ENCODE measurements at regions not wholly inside any gene's neighbourhood (a gene's known extent, or its start where the extent isn't known, plus 50 kb on each side); places are given as distances from the start of the nearest gene placed in this dataset.

DNA sequence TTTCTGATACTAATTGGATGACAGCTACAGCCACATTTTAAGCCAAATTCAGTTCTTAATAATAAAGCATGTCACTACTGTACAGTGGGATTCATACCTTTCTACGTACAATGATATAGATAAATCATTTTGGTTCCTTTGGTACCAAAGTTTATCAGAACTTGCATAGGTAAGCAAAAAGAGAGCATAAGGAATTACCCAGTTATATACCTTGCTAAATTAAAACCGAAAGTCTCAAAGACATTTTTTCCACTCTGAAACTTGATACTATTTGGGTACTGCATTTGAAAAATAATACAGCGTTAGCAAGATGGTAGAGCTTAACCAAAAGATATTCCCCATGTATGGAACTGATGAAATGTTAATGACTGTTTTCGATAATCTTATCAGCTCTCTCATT, 400.9 kb upstream of the ADGRL3 start:
- no peak for TF ChIP-seq POLR2A (IDR thresholded peaks at IDR 0.05; ENCODE audit: insufficient read depth in 1 of 2, low read depth in 2 of 2, low read length in 2 of 2)
- TF ChIP-seq ZNF251 (CRISPR knock-in tag; IDR thresholded peaks at IDR 0.05), result no peak
- TF ChIP-seq ZSCAN21 (CRISPR knock-in tag; IDR thresholded peaks at IDR 0.05; ENCODE audit: borderline replicate concordance), result no peak
- no peak for TF ChIP-seq SIN3B (IDR thresholded peaks at IDR 0.05; ENCODE audit: low read length)
- no peak for TF ChIP-seq EP300 (IDR thresholded peaks at IDR 0.05; ENCODE audit: low read depth in 2 of 2, low read length in 2 of 2)
- TF ChIP-seq EP300 (CRISPR knock-in tag; IDR thresholded peaks at IDR 0.05; ENCODE audit: borderline replicate concordance), result no peak
- TF ChIP-seq, protein P1, sequence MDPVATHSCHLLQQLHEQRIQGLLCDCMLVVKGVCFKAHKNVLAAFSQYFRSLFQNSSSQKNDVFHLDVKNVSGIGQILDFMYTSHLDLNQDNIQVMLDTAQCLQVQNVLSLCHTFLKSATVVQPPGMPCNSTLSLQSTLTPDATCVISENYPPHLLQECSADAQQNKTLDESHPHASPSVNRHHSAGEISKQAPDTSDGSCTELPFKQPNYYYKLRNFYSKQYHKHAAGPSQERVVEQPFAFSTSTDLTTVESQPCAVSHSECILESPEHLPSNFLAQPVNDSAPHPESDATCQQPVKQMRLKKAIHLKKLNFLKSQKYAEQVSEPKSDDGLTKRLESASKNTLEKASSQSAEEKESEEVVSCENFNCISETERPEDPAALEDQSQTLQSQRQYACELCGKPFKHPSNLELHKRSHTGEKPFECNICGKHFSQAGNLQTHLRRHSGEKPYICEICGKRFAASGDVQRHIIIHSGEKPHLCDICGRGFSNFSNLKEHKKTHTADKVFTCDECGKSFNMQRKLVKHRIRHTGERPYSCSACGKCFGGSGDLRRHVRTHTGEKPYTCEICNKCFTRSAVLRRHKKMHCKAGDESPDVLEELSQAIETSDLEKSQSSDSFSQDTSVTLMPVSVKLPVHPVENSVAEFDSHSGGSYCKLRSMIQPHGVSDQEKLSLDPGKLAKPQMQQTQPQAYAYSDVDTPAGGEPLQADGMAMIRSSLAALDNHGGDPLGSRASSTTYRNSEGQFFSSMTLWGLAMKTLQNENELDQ (CRISPR knock-in tag; IDR thresholded peaks at IDR 0.05; ENCODE audit: borderline replicate concordance), result no peak
- TF ChIP-seq NFE2L1 (CRISPR knock-in tag; IDR thresholded peaks at IDR 0.05; ENCODE audit: borderline replicate concordance), result no peak
- TF ChIP-seq STAT5B (CRISPR knock-in tag; IDR thresholded peaks at IDR 0.05), result no peak
- TF ChIP-seq IRF2 (CRISPR knock-in tag; IDR thresholded peaks at IDR 0.05), result no peak
- TF ChIP-seq, protein P2, sequence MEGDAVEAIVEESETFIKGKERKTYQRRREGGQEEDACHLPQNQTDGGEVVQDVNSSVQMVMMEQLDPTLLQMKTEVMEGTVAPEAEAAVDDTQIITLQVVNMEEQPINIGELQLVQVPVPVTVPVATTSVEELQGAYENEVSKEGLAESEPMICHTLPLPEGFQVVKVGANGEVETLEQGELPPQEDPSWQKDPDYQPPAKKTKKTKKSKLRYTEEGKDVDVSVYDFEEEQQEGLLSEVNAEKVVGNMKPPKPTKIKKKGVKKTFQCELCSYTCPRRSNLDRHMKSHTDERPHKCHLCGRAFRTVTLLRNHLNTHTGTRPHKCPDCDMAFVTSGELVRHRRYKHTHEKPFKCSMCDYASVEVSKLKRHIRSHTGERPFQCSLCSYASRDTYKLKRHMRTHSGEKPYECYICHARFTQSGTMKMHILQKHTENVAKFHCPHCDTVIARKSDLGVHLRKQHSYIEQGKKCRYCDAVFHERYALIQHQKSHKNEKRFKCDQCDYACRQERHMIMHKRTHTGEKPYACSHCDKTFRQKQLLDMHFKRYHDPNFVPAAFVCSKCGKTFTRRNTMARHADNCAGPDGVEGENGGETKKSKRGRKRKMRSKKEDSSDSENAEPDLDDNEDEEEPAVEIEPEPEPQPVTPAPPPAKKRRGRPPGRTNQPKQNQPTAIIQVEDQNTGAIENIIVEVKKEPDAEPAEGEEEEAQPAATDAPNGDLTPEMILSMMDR (CRISPR knock-in tag; IDR thresholded peaks at IDR 0.05), result no peak
- no peak for TF ChIP-seq ZNF605 (CRISPR knock-in tag; IDR thresholded peaks at IDR 0.05)
- TF ChIP-seq, protein P3, sequence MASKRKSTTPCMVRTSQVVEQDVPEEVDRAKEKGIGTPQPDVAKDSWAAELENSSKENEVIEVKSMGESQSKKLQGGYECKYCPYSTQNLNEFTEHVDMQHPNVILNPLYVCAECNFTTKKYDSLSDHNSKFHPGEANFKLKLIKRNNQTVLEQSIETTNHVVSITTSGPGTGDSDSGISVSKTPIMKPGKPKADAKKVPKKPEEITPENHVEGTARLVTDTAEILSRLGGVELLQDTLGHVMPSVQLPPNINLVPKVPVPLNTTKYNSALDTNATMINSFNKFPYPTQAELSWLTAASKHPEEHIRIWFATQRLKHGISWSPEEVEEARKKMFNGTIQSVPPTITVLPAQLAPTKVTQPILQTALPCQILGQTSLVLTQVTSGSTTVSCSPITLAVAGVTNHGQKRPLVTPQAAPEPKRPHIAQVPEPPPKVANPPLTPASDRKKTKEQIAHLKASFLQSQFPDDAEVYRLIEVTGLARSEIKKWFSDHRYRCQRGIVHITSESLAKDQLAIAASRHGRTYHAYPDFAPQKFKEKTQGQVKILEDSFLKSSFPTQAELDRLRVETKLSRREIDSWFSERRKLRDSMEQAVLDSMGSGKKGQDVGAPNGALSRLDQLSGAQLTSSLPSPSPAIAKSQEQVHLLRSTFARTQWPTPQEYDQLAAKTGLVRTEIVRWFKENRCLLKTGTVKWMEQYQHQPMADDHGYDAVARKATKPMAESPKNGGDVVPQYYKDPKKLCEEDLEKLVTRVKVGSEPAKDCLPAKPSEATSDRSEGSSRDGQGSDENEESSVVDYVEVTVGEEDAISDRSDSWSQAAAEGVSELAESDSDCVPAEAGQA (IDR thresholded peaks at IDR 0.05; ENCODE audit: low read depth), result no peak
- TF ChIP-seq, protein P3 (CRISPR knock-in tag; IDR thresholded peaks at IDR 0.05; ENCODE audit: borderline replicate concordance), result no peak
- no peak for TF ChIP-seq MTA3 (CRISPR knock-in tag; IDR thresholded peaks at IDR 0.05)
- TF ChIP-seq YY1 (IDR thresholded peaks at IDR 0.05; ENCODE audit: insufficient read depth, insufficient replicate concordance, low read depth, low read length), result no peak
